GM12878 (cell line): ENCODE measurements at regions not wholly inside any gene's neighbourhood (a gene's known extent, or its start where the extent isn't known, plus 50 kb on each side); places are given as distances from the start of the nearest gene placed in this dataset.

ENCODE experiments used
- ATAC-seq: fragments of 200-7000 bp; cut with Tn5 transposase; 3 replicates; pipeline ENCODE4 v1.9.1; 2020; ENCODE audit warnings: mild to moderate bottlenecking, moderate library complexity
- BruUV-seq: library from RNA; stranded (reverse); fragments of 400-500 nt; replicated peaks from 2 replicates; lab custom pipeline; 2021; lab: Mats Ljungman, UMichigan
- CTCF ChIA-PET: fragments of 300-600 bp; sonication (Branson Sonifier 250); formaldehyde crosslinking; extraction: SDS; loops from one replicate; lab custom pipeline; 2021; ENCODE audit warnings: inconsistent platforms; lab: Yijun Ruan, JAX
- POLR2A ChIA-PET: fragments of 350-600 bp; formaldehyde crosslinking; extraction: SDS; loops from one replicate; lab custom pipeline; 2021; ENCODE audit warnings: inconsistent platforms; lab: Charles Lee
- RAD21 ChIA-PET: fragments of 300-600 bp; sonication (Branson Sonifier 250); formaldehyde crosslinking; loops from one replicate; lab custom pipeline; 2023; ENCODE audit warnings: antibody characterized with exemption; ENCODE audit not compliant: unreplicated experiment; lab: Charles Lee
- SMC1A ChIA-PET: fragments of 300-600 bp; sonication (Branson Sonifier 250); formaldehyde crosslinking; loops from one replicate; lab custom pipeline; 2023; ENCODE audit not compliant: unreplicated experiment, uncharacterized antibody; lab: Charles Lee
- DNase-seq: peaks from one replicate; pipeline ENCODE4 v3.0.0-alpha.2; 2011; ENCODE audit warnings: low read depth, low spot score
- FAIRE-seq: peaks from 3 replicates; lab custom pipeline; 2011; peaks lifted over from hg19 to GRCh38; lab: Jason Lieb, UNC
- H2AFZ ChIP-seq: 2 replicates; pipeline ENCODE4 v1.6.0; 2011; ENCODE audit warnings: low read depth, low read length, control low read depth; ENCODE audit not compliant: control insufficient read depth
- H3K27ac ChIP-seq: 2 replicates; pipeline ENCODE4 v1.5.1; 2011; ENCODE audit warnings: control low read depth; ENCODE audit not compliant: control insufficient read depth, insufficient read depth
- H3K27me3 ChIP-seq, 2 experiments: replicated peaks in 1 of 2; 2 replicates each; pipeline versions ENCODE4 v1.6.0 to v1.6.1; 2011; ENCODE audit warnings: low read length in 1 of 2; ENCODE audit not compliant: control insufficient read depth in 2 of 2, insufficient read depth in 2 of 2
- H3K36me3 ChIP-seq, 2 experiments: 2 replicates each; pipeline ENCODE4 v1.5.1; 2011; ENCODE audit warnings: low read length in 1 of 2; ENCODE audit not compliant: control insufficient read depth in 2 of 2, insufficient read depth in 2 of 2
- H3K4me1 ChIP-seq: 2 replicates; pipeline ENCODE4 v1.6.1; 2011; ENCODE audit warnings: mild to moderate bottlenecking, low read length, moderate library complexity, mixed read lengths; ENCODE audit not compliant: control insufficient read depth, insufficient read depth
- H3K4me2 ChIP-seq: 2 replicates; pipeline ENCODE4 v1.6.0; 2011; ENCODE audit warnings: control low read depth; ENCODE audit not compliant: control insufficient read depth, insufficient read depth
- H3K4me3 ChIP-seq: fragments of 200-600 bp; sonication (generic); 2 replicates; pipeline ENCODE4 v1.5.1; 2016
- H3K79me2 ChIP-seq: 2 replicates; pipeline ENCODE4 v1.6.0; 2011; ENCODE audit warnings: low read length; ENCODE audit not compliant: control insufficient read depth, insufficient read depth
- H3K9ac ChIP-seq: 2 replicates; pipeline ENCODE4 v1.8.0; 2011; ENCODE audit warnings: low read length, control low read depth, mixed read lengths; ENCODE audit not compliant: control insufficient read depth, insufficient read depth
- H3K9me3 ChIP-seq: replicated peaks from 3 replicates; pipeline ENCODE4 v1.5.1; 2011; ENCODE audit warnings: mild to moderate bottlenecking, low read length; ENCODE audit not compliant: control insufficient read depth, insufficient read depth
- H4K20me1 ChIP-seq: 2 replicates; pipeline ENCODE4 v1.6.0; 2011; ENCODE audit not compliant: control insufficient read depth, insufficient read depth
- KAT2A ChIP-seq: conservative IDR thresholded peaks from 2 replicates; pipeline ENCODE4 v1.6.1; 2011; ENCODE audit warnings: low read depth, low read length; ENCODE audit not compliant: control insufficient read depth
- MLLT1 ChIP-seq: fragments of 450-650 bp; IDR thresholded peaks from 2 replicates; pipeline ENCODE4 v1.6.1; 2016; ENCODE audit warnings: mild to moderate bottlenecking
- MYB ChIP-seq: fragments of 150-350 bp; IDR thresholded peaks from 2 replicates; pipeline ENCODE4 v1.6.1; 2014; ENCODE audit warnings: mild to moderate bottlenecking, low read depth, low read length, borderline replicate concordance
- RELB ChIP-seq: fragments of 450-650 bp; IDR thresholded peaks from 2 replicates; pipeline ENCODE4 v1.6.1; 2017; ENCODE audit warnings: low read depth, mild to moderate bottlenecking, moderate library complexity
- RFX5 ChIP-seq: IDR thresholded peaks from 2 replicates; pipeline ENCODE4 v1.6.1; 2011; ENCODE audit warnings: low read depth, low read length, improper control_type of control experiment
- ZBTB40 ChIP-seq: fragments of 450-650 bp; IDR thresholded peaks from 2 replicates; pipeline ENCODE4 v1.6.1; 2016; ENCODE audit warnings: mild to moderate bottlenecking, moderate library complexity, borderline replicate concordance
- WGBS: methylation state at CpG from one replicate; pipeline ENCODE4 v1.1.6; 2016; ENCODE audit warnings: low lambda C conversion rate; ENCODE audit not compliant: insufficient replicate concordance, insufficient coverage; ENCODE audit errors: missing lambda C conversion rate; 5-methylcytosine and 5-hydroxymethylcytosine counted together
- in situ Hi-C: fragments of 300-500 bp; cut with MboI; formaldehyde crosslinking; loops from 9 replicates; pipeline ENCODE4 v1.14.3; 2018; ENCODE audit warnings: mixed read lengths
- intact Hi-C: fragments of 100-400 bp; cut with micrococcal nuclease; formaldehyde crosslinking; loops from one replicate; pipeline ENCODE4 v1.14.2; 2022; ENCODE audit not compliant: unreplicated experiment

- Histone ChIP-seq H3K27ac (no peak overlapping the region), H3K79me2 (no peaks in the 10 kb centered on the region), H3K36me3 (no peaks in the 10 kb centered on the region), H3K9ac (no peak overlapping the region), H4K20me1 (no peaks in the 10 kb centered on the region), H2AFZ (no peak overlapping the region), H3K4me2 (no peak overlapping the region), H3K9me3 (no peaks in the 10 kb centered on the region), H3K4me3 (no peak overlapping the region), H3K4me1 (no peaks in the 10 kb centered on the region), H3K27me3 (no peaks in the 10 kb centered on the region)
- intact Hi-C loops (no loop called here), in situ Hi-C loops (no loop called here)
- ChIA-PET SMC1A (no interaction called here), CTCF (no interaction called here), RAD21 (no interaction called here), POLR2A (no interaction called here)
- ATAC-seq (no peak), FAIRE-seq (no peak), DNase-seq (no peak)
- no peak for TF ChIP-seq KAT2A
- TF ChIP-seq RELB = no peak
- no peak for TF ChIP-seq RFX5
- no peak for TF ChIP-seq MYB
- TF ChIP-seq ZBTB40 = no peak
- no peak for TF ChIP-seq MLLT1
- no TSS peak for BruUV-seq
- 5% methylated on average over 4 of the region's 4 CpGs for WGBS
These were observed 631.4 kb upstream of the LUZP2 start for GRCh38 chr11:23865341-23865975.
